A673 (cell line): ENCODE measurements at regions not wholly inside any gene's neighbourhood (a gene's known extent, or its start where the extent isn't known, plus 50 kb on each side); places are given as distances from the start of the nearest gene placed in this dataset.

Source experiments
- BruUV-seq: library from RNA; stranded (reverse); fragments of 400-500 nt; replicated peaks from 2 replicates; lab custom pipeline; 2021; lab: Mats Ljungman, UMichigan
- CTCF ChIA-PET: fragments of 300-600 bp; sonication (Branson Sonifier 250); formaldehyde crosslinking; loops from one replicate; lab custom pipeline; 2022; ENCODE audit warnings: antibody characterized with exemption; lab: Charles Lee
- POLR2A ChIA-PET: fragments of 300-600 bp; sonication (Branson Sonifier 250); formaldehyde crosslinking; loops from one replicate; lab custom pipeline; 2022; ENCODE audit warnings: antibody characterized with exemption; ENCODE audit not compliant: low non-redundant PET; lab: Charles Lee
- DNase-seq: peaks from one replicate; pipeline ENCODE4 v3.0.0-alpha.2; 2015; ENCODE audit warnings: low spot score
- H3K27ac ChIP-seq: fragments of 200-600 bp; sonication (generic); 2 replicates; pipeline ENCODE4 v1.5.1; 2016; ENCODE audit warnings: mixed run types, low read depth, mild to moderate bottlenecking, mixed read lengths, antibody characterized with exemption, low read length; ENCODE audit not compliant: poor library complexity, severe bottlenecking
- H3K27me3 ChIP-seq: fragments of 200-600 bp; sonication (generic); replicated peaks from 2 replicates; pipeline ENCODE4 v1.6.1; 2017; ENCODE audit warnings: mixed run types, low read depth, mild to moderate bottlenecking, mixed read lengths, antibody characterized with exemption, low read length; ENCODE audit not compliant: insufficient read depth, poor library complexity
- H3K36me3 ChIP-seq: fragments of 200-600 bp; sonication (generic); 2 replicates; pipeline ENCODE4 v1.6.1; 2016; ENCODE audit warnings: mixed run types, mild to moderate bottlenecking, mixed read lengths, antibody characterized with exemption, low read length; ENCODE audit not compliant: insufficient read depth, poor library complexity, severe bottlenecking
- H3K4me1 ChIP-seq: fragments of 200-600 bp; sonication (generic); 2 replicates; pipeline ENCODE4 v1.6.1; 2017; ENCODE audit warnings: mixed run types, mild to moderate bottlenecking, mixed read lengths, antibody characterized with exemption, low read length; ENCODE audit not compliant: insufficient read depth, poor library complexity, severe bottlenecking
- H3K4me3 ChIP-seq: fragments of 200-600 bp; sonication (generic); 2 replicates; pipeline ENCODE4 v1.5.1; 2016; ENCODE audit warnings: low read depth, mixed run types, mild to moderate bottlenecking, mixed read lengths, low read length; ENCODE audit not compliant: poor library complexity, severe bottlenecking
- H3K9me3 ChIP-seq: fragments of 200-600 bp; sonication (generic); 2 replicates; pipeline ENCODE4 v1.6.1; 2016; ENCODE audit warnings: mixed run types, low read depth, mild to moderate bottlenecking, mixed read lengths, antibody characterized with exemption, low read length; ENCODE audit not compliant: poor library complexity, severe bottlenecking
- EZH2 ChIP-seq: fragments of 200-600 bp; sonication (generic); IDR thresholded peaks from 2 replicates; pipeline ENCODE4 v1.6.1; 2017; ENCODE audit warnings: borderline replicate concordance, low read depth, mild to moderate bottlenecking, mixed read lengths, antibody characterized with exemption, low read length; ENCODE audit not compliant: poor library complexity, severe bottlenecking
- intact Hi-C: fragments of 100-400 bp; cut with micrococcal nuclease; formaldehyde crosslinking; loops from one replicate; pipeline ENCODE4 v1.10.0; 2022; ENCODE audit not compliant: unreplicated experiment
- TF ChIP-seq, protein P1 (sequence below): fragments of 300-800, 200-600 bp; sonication (generic); conservative IDR thresholded peaks from 2 replicates; pipeline ENCODE4 v1.5.1; 2017; ENCODE audit warnings: low read depth, mild to moderate bottlenecking, antibody characterized with exemption, low read length, moderate library complexity, mixed read lengths

DNA sequence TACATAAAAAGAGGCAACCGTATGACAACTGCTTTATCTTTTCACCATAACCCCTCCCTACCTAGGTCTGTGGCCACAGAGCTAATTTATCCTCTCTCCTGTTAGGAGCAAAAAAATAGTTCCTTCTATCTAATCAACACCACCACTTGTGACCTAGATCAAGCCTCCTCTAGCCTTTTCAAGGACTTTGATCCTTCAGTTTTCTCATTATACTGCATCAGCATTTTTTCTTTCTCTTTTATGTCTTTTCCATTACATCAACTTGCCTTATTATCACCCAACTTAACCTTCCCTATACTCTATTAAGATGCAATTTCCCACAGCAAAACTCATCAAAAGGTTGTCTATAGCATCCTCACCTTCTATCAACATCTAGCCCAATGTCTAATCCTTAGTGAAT, 211.0 kb downstream of the ANKRD50 start:
- Histone ChIP-seq H3K9me3 (no peaks in the 10 kb centered on the region), H3K27me3 (no peaks in the 10 kb centered on the region), H3K4me3 (no peak overlapping the region), H3K27ac (no peak overlapping the region), H3K36me3 (no peaks in the 10 kb centered on the region), H3K4me1 (no peaks in the 10 kb centered on the region)
- no peak for DNase-seq
- POLR2A ChIA-PET = no interaction called here
- TF ChIP-seq EZH2 = no peak
- TF ChIP-seq, protein P1, sequence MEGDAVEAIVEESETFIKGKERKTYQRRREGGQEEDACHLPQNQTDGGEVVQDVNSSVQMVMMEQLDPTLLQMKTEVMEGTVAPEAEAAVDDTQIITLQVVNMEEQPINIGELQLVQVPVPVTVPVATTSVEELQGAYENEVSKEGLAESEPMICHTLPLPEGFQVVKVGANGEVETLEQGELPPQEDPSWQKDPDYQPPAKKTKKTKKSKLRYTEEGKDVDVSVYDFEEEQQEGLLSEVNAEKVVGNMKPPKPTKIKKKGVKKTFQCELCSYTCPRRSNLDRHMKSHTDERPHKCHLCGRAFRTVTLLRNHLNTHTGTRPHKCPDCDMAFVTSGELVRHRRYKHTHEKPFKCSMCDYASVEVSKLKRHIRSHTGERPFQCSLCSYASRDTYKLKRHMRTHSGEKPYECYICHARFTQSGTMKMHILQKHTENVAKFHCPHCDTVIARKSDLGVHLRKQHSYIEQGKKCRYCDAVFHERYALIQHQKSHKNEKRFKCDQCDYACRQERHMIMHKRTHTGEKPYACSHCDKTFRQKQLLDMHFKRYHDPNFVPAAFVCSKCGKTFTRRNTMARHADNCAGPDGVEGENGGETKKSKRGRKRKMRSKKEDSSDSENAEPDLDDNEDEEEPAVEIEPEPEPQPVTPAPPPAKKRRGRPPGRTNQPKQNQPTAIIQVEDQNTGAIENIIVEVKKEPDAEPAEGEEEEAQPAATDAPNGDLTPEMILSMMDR = no peak
- intact Hi-C loops = no loop called here
- BruUV-seq = no TSS peak
- CTCF ChIA-PET = no interaction called here

DNA sequence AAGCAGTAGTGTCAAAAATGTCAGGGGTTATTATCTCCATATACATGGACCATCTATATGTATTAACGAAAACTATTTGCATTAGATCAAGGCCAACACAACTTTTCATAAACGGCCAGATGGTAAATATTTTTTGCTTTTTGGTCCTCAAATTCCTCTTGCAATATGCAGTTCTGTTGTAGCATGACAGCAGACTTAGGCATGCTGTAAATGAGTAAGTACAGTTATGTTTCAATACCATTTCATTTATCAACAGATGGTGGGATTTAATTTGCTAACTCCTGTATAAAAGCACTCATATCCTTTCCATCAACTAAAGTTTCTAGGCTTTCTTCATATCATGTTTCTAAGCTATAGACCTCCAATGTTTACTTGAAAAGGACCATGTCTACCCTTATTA, 208.1 kb downstream of the ANKRD50 start:
- POLR2A ChIA-PET = no interaction called here
- CTCF ChIA-PET = no interaction called here
- Histone ChIP-seq H3K36me3 (no peaks in the 10 kb centered on the region), H3K4me3 (no peak overlapping the region), H3K9me3 (no peaks in the 10 kb centered on the region), H3K27me3 (no peaks in the 10 kb centered on the region), H3K27ac (no peak overlapping the region), H3K4me1 (no peaks in the 10 kb centered on the region)
- intact Hi-C loops = no loop called here
- no peak for TF ChIP-seq EZH2
- TF ChIP-seq, protein P1 = no peak
- no TSS peak for BruUV-seq
- DNase-seq = no peak

GRCh38 chr4:124505211-124505610, 207.3 kb downstream of the ANKRD50 start:
- no peak overlapping the region for H3K4me3 ChIP-seq
- H3K36me3 ChIP-seq = no peaks in the 10 kb centered on the region
- TF ChIP-seq, protein P1 = no peak
- no peak for TF ChIP-seq EZH2
- intact Hi-C loops = no loop called here
- BruUV-seq = no TSS peak
- ChIA-PET POLR2A (no interaction called here), CTCF (no interaction called here)
- H3K4me1 ChIP-seq = no peaks in the 10 kb centered on the region
- H3K27ac ChIP-seq = no peak overlapping the region
- H3K27me3 ChIP-seq = no peaks in the 10 kb centered on the region
- no peaks in the 10 kb centered on the region for H3K9me3 ChIP-seq
- DNase-seq = no peak
